Vagina (tissue), 2 donors: ENCODE measurements at regions not wholly inside any gene's neighbourhood (a gene's known extent, or its start where the extent isn't known, plus 50 kb on each side); places are given as distances from the start of the nearest gene placed in this dataset.

Experiments used
- DNase-seq, 2 donors: peaks; one replicate each; pipeline ENCODE4 v3.0.0-alpha.2; 2017; ENCODE audit errors: extremely low spot score in 2 of 2
- H3K27ac ChIP-seq: fragments of 200-600 bp; sonication (generic); one replicate; pipeline ENCODE4 v1.5.1; 2019
- H3K27me3 ChIP-seq: fragments of 200-600 bp; sonication (generic); one replicate; pipeline ENCODE4 v1.5.1; 2019
- H3K36me3 ChIP-seq, 2 donors: fragments of 200-600 bp; sonication (generic); one replicate each; pipeline ENCODE4 v1.5.1; 2017 to 2019
- H3K4me1 ChIP-seq: fragments of 200-600 bp; sonication (generic); one replicate; pipeline ENCODE4 v1.5.1; 2019
- H3K4me3 ChIP-seq, 2 donors: fragments of 200-600 bp; sonication (generic); 1 replicate in 1 of 2; 2 replicates in 1 of 2; pipeline ENCODE4 v1.5.1; 2016 to 2019
- H3K9me3 ChIP-seq: fragments of 200-600 bp; sonication (generic); one replicate; pipeline ENCODE4 v1.5.1; 2019
- POLR2A ChIP-seq, 2 donors: fragments of 450-650 bp; IDR thresholded peaks; one replicate each; pipeline ENCODE4 v1.6.1; 2017; ENCODE audit warnings: antibody characterized with exemption in 2 of 2, mild to moderate bottlenecking in 2 of 2, moderate library complexity in 2 of 2
- POLR2AphosphoS5 ChIP-seq, 2 donors: sonication (generic); formaldehyde crosslinking; IDR thresholded peaks; one replicate each; pipeline ENCODE4 v1.9.0; 2017; ENCODE audit warnings: antibody characterized with exemption in 2 of 2, mild to moderate bottlenecking in 2 of 2, low read depth in 1 of 2; ENCODE audit not compliant: insufficient read depth in 1 of 2
- intact Hi-C: fragments of 100-400 bp; cut with DNase I; formaldehyde crosslinking; loops from one replicate; pipeline ENCODE4 v1.15.1; 2023
- TF ChIP-seq, protein P1 (sequence below), 3 experiments: fragments of 450-650 bp in 2 of 3; fragments of 200-600 bp in 1 of 3; sonication (generic) in 1 of 3; IDR thresholded peaks; one replicate each; pipeline ENCODE4 v1.5.1; 2017 to 2019; ENCODE audit warnings: antibody characterized with exemption in 3 of 3, mild to moderate bottlenecking in 2 of 3, moderate library complexity in 2 of 3

DNA sequence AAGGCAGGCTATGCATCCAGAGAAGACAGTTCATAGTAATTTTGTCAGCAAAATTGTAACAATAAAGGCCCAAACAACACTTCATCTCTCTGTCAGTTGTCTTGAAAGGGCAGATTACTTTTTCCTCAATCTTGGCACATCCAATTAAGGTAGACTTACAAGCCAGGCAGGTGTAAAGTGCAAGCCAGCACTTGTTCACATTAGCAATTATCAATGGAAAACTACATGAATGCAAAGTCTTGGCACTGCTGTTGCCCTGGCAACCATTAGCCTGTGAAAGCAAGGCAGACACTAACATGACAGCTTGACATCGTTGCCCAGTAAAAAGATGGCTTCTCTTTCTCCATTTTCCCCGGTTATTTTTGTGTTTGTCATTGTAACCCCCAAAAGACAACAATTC, 677.2 kb upstream of the TENM4 start:
- intact Hi-C loops: no loop called here
- TF ChIP-seq, protein P1, sequence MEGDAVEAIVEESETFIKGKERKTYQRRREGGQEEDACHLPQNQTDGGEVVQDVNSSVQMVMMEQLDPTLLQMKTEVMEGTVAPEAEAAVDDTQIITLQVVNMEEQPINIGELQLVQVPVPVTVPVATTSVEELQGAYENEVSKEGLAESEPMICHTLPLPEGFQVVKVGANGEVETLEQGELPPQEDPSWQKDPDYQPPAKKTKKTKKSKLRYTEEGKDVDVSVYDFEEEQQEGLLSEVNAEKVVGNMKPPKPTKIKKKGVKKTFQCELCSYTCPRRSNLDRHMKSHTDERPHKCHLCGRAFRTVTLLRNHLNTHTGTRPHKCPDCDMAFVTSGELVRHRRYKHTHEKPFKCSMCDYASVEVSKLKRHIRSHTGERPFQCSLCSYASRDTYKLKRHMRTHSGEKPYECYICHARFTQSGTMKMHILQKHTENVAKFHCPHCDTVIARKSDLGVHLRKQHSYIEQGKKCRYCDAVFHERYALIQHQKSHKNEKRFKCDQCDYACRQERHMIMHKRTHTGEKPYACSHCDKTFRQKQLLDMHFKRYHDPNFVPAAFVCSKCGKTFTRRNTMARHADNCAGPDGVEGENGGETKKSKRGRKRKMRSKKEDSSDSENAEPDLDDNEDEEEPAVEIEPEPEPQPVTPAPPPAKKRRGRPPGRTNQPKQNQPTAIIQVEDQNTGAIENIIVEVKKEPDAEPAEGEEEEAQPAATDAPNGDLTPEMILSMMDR (IDR thresholded peaks at IDR 0.05): no peak
- TF ChIP-seq POLR2AphosphoS5 (IDR thresholded peaks at IDR 0.05; ENCODE audit: insufficient read depth in 1 of 2, low read depth in 1 of 2) (no peak), POLR2A (IDR thresholded peaks at IDR 0.05) (no peak)
- no peaks in the 10 kb centered on the region for H3K9me3 ChIP-seq
- no peak overlapping the region for H3K27ac ChIP-seq
- no peaks in the 10 kb centered on the region for H3K4me1 ChIP-seq
- no peak for DNase-seq
- no peak overlapping the region for H3K4me3 ChIP-seq
- no peaks in the 10 kb centered on the region for H3K36me3 ChIP-seq
- H3K27me3 ChIP-seq: no peaks in the 10 kb centered on the region

DNA sequence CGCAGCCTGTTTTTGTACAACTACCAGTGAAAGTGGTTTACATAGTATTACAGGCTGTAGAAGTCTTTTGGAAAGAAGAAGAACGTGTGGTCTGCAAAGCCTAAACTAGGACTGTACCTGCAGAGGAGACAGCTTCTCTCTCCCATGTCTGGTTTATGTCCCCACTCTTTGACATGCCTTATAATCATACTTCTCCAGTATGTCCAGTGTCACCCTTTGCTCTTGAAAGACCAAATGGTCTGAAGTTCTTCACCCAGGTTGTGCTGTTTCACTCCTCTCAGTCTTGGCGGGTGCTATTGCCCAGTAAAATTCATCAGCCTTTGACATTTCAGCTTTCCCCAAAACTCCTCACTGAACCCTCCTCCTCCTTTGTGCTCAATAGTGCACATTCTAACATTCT, 676.0 kb upstream of the TENM4 start:
- Histone ChIP-seq H3K4me1 (no peaks in the 10 kb centered on the region), H3K4me3 (no peak overlapping the region), H3K36me3 (no peaks in the 10 kb centered on the region), H3K27ac (no peak overlapping the region), H3K9me3 (no peaks in the 10 kb centered on the region), H3K27me3 (no peaks in the 10 kb centered on the region)
- intact Hi-C loops: no loop called here
- no peak for TF ChIP-seq POLR2AphosphoS5 (IDR thresholded peaks at IDR 0.05; ENCODE audit: insufficient read depth in 1 of 2, low read depth in 1 of 2)
- TF ChIP-seq, protein P1 (IDR thresholded peaks at IDR 0.05): no peak
- no peak for TF ChIP-seq POLR2A (IDR thresholded peaks at IDR 0.05)
- DNase-seq: no peak

DNA sequence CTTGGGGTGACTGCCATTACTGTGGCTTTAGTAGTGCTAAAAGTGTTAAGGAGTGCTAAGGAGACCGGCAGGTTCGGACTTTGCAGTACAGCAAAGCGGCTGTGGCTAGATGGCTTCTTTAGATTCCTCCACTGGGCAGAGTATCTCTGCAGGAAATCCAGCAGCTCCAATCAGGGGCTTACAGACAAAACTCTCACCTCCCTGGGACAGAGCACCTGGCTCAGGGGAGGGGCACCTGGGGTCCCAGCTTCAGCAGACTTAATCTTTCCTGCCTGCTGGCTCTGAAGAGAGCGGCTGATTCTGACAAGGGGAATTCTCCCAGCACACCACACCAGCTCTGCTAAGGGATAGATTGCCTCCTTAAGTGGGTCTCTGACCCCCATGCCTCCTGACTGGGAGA, 668.8 kb upstream of the TENM4 start:
- H3K4me1 ChIP-seq: no peaks in the 10 kb centered on the region
- H3K4me3 ChIP-seq: no peak overlapping the region
- DNase-seq: no peak
- no peak overlapping the region for H3K27ac ChIP-seq
- H3K36me3 ChIP-seq: no peaks in the 10 kb centered on the region
- no peaks in the 10 kb centered on the region for H3K9me3 ChIP-seq
- TF ChIP-seq, protein P1 (IDR thresholded peaks at IDR 0.05): no peak
- TF ChIP-seq POLR2A (IDR thresholded peaks at IDR 0.05) (no peak), POLR2AphosphoS5 (IDR thresholded peaks at IDR 0.05; ENCODE audit: insufficient read depth in 1 of 2, low read depth in 1 of 2) (no peak)
- intact Hi-C loops: no loop called here
- no peaks in the 10 kb centered on the region for H3K27me3 ChIP-seq

DNA sequence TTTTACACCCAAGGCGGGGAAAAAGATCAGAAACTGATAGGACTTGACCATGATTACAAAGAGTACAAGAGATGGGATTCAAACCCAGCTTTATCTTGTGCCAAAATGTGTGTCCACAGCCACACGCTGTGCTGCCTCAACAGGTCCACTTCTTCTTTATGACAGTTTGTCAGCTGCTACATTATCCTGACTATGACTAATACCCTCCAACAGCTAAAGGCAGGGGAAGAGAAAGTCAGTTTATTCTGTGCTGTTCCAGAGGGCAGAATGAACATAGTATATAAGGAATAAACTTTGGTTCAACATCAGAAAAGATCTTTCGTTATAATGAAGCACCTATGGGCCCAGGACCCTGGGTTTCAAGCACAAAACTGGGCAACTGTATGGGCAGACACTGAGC, 668.2 kb upstream of the TENM4 start:
- TF ChIP-seq, protein P1 (IDR thresholded peaks at IDR 0.05): no peak
- no peak for TF ChIP-seq POLR2AphosphoS5 (IDR thresholded peaks at IDR 0.05; ENCODE audit: insufficient read depth in 1 of 2, low read depth in 1 of 2)
- TF ChIP-seq POLR2A (IDR thresholded peaks at IDR 0.05): no peak
- intact Hi-C loops: no loop called here
- H3K4me1 ChIP-seq: no peaks in the 10 kb centered on the region
- H3K27me3 ChIP-seq: no peaks in the 10 kb centered on the region
- no peak overlapping the region for H3K4me3 ChIP-seq
- no peaks in the 10 kb centered on the region for H3K36me3 ChIP-seq
- no peak for DNase-seq
- H3K27ac ChIP-seq: no peak overlapping the region
- no peaks in the 10 kb centered on the region for H3K9me3 ChIP-seq

DNA sequence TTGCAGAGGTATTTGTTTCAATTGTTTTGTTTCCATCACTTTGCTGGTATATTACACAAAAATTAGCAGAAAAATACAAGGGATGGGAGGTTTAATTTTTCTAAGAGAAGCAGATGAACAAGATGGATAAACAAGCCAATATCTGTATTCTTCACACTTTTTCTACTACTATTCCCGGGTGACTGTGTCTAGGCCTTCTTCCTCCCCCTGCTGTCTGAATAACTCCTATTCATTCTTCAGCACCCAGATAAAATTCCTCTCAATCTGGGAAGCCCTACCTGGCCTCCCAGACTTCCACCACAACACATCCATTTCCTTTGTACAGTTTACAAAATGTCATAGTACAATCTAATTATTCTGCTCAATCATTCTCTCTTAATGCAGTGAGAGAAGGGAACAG, 666.6 kb upstream of the TENM4 start:
- no peak for DNase-seq
- intact Hi-C loops: no loop called here
- no peak for TF ChIP-seq POLR2A (IDR thresholded peaks at IDR 0.05)
- no peak for TF ChIP-seq POLR2AphosphoS5 (IDR thresholded peaks at IDR 0.05; ENCODE audit: insufficient read depth in 1 of 2, low read depth in 1 of 2)
- TF ChIP-seq, protein P1 (IDR thresholded peaks at IDR 0.05): no peak

More for the DNA sequence above, 666.6 kb upstream of the TENM4 start:
- Histone ChIP-seq H3K36me3 (no peaks in the 10 kb centered on the region), H3K4me3 (no peak overlapping the region), H3K4me1 (no peaks in the 10 kb centered on the region), H3K27ac (no peak overlapping the region), H3K27me3 (no peaks in the 10 kb centered on the region), H3K9me3 (no peaks in the 10 kb centered on the region)
